ENCODE measurements at regions not wholly inside any gene's neighbourhood (a gene's known extent, or its start where the extent isn't known, plus 50 kb on each side); places are given as distances from the start of the nearest gene placed in this dataset.

GRCh38 chr13:74633734-74634133 is 499.5 kb upstream of the KLF12 start:
- TF ChIP-seq POLR2A (IDR thresholded peaks at IDR 0.05; ENCODE audit: low read depth, low read length): no peak
- no peak for TF ChIP-seq POLR2AphosphoS5 (IDR thresholded peaks at IDR 0.05; ENCODE audit: low read depth, low read length)

Measured in GM12892 (cell line).